ENCODE measurements at regions not wholly inside any gene's neighbourhood (a gene's known extent, or its start where the extent isn't known, plus 50 kb on each side); places are given as distances from the start of the nearest gene placed in this dataset.

DNA sequence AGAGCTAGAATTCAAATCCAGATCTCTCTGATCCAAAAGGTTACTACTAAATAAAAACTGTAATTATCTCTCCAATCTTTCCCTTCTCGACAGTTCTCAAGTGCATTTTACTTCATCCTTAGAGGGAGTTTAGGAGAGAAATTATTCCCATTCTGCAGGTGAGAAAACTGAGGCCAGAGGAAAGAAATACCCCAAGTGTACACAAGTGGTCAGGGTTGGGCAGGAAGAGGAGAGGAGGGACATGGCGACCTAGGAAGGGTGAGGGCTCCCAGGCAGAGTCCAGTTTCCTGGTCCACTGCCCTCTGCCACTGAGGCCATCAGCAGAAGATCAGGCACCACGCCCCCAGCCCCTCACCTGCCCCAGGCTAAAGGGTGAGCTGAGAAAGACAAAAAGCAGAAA is 127.1 kb upstream of the RUNX3 start:
- TF ChIP-seq, protein P1, sequence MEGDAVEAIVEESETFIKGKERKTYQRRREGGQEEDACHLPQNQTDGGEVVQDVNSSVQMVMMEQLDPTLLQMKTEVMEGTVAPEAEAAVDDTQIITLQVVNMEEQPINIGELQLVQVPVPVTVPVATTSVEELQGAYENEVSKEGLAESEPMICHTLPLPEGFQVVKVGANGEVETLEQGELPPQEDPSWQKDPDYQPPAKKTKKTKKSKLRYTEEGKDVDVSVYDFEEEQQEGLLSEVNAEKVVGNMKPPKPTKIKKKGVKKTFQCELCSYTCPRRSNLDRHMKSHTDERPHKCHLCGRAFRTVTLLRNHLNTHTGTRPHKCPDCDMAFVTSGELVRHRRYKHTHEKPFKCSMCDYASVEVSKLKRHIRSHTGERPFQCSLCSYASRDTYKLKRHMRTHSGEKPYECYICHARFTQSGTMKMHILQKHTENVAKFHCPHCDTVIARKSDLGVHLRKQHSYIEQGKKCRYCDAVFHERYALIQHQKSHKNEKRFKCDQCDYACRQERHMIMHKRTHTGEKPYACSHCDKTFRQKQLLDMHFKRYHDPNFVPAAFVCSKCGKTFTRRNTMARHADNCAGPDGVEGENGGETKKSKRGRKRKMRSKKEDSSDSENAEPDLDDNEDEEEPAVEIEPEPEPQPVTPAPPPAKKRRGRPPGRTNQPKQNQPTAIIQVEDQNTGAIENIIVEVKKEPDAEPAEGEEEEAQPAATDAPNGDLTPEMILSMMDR (IDR thresholded peaks at IDR 0.05; ENCODE audit: low read depth, low read length): no peak
- TF ChIP-seq POLR2A (IDR thresholded peaks at IDR 0.05; ENCODE audit: extremely low read depth, insufficient read length): no peak
- TF ChIP-seq, protein P2, sequence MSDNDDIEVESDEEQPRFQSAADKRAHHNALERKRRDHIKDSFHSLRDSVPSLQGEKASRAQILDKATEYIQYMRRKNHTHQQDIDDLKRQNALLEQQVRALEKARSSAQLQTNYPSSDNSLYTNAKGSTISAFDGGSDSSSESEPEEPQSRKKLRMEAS (IDR thresholded peaks at IDR 0.05; ENCODE audit: low read depth, low read length): no peak

Data from NB4 (cell line).